GM21447 (cell line): ENCODE measurements at regions not wholly inside any gene's neighbourhood (a gene's known extent, or its start where the extent isn't known, plus 50 kb on each side); places are given as distances from the start of the nearest gene placed in this dataset.
"Not testable (repeated sequence)": the region's sequence is repeated elsewhere in the genome, so short reads cannot be mapped to it uniquely, and the experiment has no call there.

ENCODE experiments used
- ATAC-seq: cut with Tn5 transposase; IDR thresholded peaks from one replicate; pipeline ENCODE4 v1.9.1; 2021; ENCODE audit not compliant: unreplicated experiment

- ATAC-seq: no peak
Observed at GRCh38 chr5:124203303-124203702, 543.1 kb downstream of the ZNF608 start.

- no peak for ATAC-seq
Observed at GRCh38 chr5:124200381-124200780, 546.1 kb downstream of the ZNF608 start.

GRCh38 chr5:124199893-124200292, 546.5 kb downstream of the ZNF608 start:
- no peak for ATAC-seq

GRCh38 chr5:124195411-124195810, 551.0 kb downstream of the ZNF608 start:
- ATAC-seq: no peak

- no peak for ATAC-seq
Observed at GRCh38 chr5:124194282-124194681, 552.2 kb downstream of the ZNF608 start.

- no peak for ATAC-seq
Observed at GRCh38 chr5:124193371-124193789, 553.1 kb downstream of the ZNF608 start.

GRCh38 chr5:124192716-124193115, 553.7 kb downstream of the ZNF608 start:
- no peak for ATAC-seq

GRCh38 chr5:124185716-124186115, 560.7 kb downstream of the ZNF608 start:
- no peak for ATAC-seq

- no peak for ATAC-seq
Observed at GRCh38 chr5:124182133-124182532, 564.3 kb downstream of the ZNF608 start.

GRCh38 chr5:124180875-124181461, 565.5 kb downstream of the ZNF608 start:
- ATAC-seq: no peak

GRCh38 chr5:124180299-124180874, 566.1 kb downstream of the ZNF608 start:
- ATAC-seq: no peak

GRCh38 chr5:124179819-124180218, 566.6 kb downstream of the ZNF608 start:
- ATAC-seq: no peak

GRCh38 chr5:124178050-124178449, 568.4 kb downstream of the ZNF608 start:
- ATAC-seq: no peak

GRCh38 chr5:124176692-124177091, 569.7 kb downstream of the ZNF608 start:
- no peak for ATAC-seq

GRCh38 chr5:124173386-124173785, 573.1 kb downstream of the ZNF608 start:
- no peak for ATAC-seq

- ATAC-seq: no peak
Observed at GRCh38 chr5:124172389-124173003, 573.9 kb downstream of the ZNF608 start.

GRCh38 chr5:124168093-124168492, 578.3 kb downstream of the ZNF608 start:
- not testable (repeated sequence) for ATAC-seq

GRCh38 chr5:124162767-124163532, 583.5 kb downstream of the ZNF608 start:
- no peak for ATAC-seq

GRCh38 chr5:124161266-124161665, 585.2 kb downstream of the ZNF608 start:
- no peak for ATAC-seq

GRCh38 chr5:124160265-124160664, 586.2 kb downstream of the ZNF608 start:
- no peak for ATAC-seq

GRCh38 chr5:124157320-124157719, 589.1 kb downstream of the ZNF608 start:
- ATAC-seq: no peak
